GM10248 (cell line): ENCODE measurements at regions not wholly inside any gene's neighbourhood (a gene's known extent, or its start where the extent isn't known, plus 50 kb on each side); places are given as distances from the start of the nearest gene placed in this dataset.

Experiments used
- CTCF ChIA-PET: fragments of 300-600 bp; sonication (Branson Sonifier 250); formaldehyde crosslinking; extraction: SDS; loops from one replicate; lab custom pipeline; 2021; ENCODE audit warnings: antibody characterized with exemption; lab: Yijun Ruan, JAX
- POLR2A ChIA-PET: fragments of 350-650 bp; sonication (Branson Sonifier 250); formaldehyde crosslinking; extraction: SDS; loops from one replicate; lab custom pipeline; 2020; ENCODE audit warnings: antibody characterized with exemption; lab: Yijun Ruan, JAX
- DNase-seq: peaks from one replicate; pipeline ENCODE4 v3.0.0; 2012; ENCODE audit errors: extremely low spot score
- TF ChIP-seq, protein P1 (sequence below): IDR thresholded peaks from 2 replicates; pipeline ENCODE4 v1.5.1; 2012; ENCODE audit warnings: mild to moderate bottlenecking, low read depth; ENCODE audit errors: extremely low read depth, missing control alignments, control extremely low read depth

DNA sequence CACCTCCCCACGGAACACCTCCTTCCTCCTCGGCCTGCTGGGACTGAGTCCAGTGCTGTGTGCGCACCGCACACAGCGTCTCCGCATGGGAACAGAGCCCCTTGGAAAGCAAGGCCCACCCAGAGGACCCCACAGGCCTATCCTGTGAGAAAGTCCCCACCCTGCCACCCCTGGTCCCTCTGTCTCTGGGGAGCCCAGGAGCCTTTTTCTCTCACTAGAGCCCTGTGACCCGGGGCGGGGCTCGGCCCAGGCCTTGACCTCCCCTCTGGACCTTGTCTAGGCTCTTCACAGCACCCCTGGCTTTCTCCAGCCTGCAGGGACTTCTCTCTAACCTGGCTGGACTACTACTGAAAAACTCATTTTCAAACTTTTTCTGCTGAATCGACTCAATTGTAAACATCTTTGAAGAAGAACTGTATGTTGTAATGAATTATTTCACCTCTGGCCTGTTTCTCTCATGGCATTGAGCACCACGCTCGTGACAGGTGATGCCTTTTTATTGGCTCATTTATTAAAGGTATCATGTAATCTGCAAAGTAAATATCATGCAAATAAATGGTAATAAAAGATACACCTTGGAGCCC is 89.2 kb downstream of the IRX1 start:
- TF ChIP-seq, protein P1, sequence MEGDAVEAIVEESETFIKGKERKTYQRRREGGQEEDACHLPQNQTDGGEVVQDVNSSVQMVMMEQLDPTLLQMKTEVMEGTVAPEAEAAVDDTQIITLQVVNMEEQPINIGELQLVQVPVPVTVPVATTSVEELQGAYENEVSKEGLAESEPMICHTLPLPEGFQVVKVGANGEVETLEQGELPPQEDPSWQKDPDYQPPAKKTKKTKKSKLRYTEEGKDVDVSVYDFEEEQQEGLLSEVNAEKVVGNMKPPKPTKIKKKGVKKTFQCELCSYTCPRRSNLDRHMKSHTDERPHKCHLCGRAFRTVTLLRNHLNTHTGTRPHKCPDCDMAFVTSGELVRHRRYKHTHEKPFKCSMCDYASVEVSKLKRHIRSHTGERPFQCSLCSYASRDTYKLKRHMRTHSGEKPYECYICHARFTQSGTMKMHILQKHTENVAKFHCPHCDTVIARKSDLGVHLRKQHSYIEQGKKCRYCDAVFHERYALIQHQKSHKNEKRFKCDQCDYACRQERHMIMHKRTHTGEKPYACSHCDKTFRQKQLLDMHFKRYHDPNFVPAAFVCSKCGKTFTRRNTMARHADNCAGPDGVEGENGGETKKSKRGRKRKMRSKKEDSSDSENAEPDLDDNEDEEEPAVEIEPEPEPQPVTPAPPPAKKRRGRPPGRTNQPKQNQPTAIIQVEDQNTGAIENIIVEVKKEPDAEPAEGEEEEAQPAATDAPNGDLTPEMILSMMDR, result no peak
- no peak for DNase-seq
- POLR2A ChIA-PET, result no interaction called here
- CTCF ChIA-PET, result no interaction called here

DNA sequence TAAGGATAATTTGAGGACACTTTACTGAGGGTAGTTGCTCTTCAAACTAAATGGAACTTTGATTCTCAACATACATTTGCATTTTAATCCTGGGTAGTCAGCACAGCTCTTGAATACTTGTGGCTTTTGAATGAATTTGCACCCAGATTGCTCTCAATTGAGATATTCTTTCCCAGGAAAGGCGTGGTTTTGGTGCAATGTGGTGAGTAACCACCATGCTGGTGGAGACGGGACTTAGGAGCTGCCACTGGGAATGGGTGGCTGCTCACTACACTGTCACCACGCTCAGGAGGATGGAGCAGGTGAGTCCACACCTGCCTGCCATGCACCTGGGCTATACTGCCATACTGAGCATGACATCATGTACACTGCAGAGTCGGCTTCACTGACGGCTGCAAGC is 99.2 kb downstream of the IRX1 start:
- ChIA-PET CTCF (no interaction called here), POLR2A (no interaction called here)
- TF ChIP-seq, protein P1, result no peak
- DNase-seq, result no peak

DNA sequence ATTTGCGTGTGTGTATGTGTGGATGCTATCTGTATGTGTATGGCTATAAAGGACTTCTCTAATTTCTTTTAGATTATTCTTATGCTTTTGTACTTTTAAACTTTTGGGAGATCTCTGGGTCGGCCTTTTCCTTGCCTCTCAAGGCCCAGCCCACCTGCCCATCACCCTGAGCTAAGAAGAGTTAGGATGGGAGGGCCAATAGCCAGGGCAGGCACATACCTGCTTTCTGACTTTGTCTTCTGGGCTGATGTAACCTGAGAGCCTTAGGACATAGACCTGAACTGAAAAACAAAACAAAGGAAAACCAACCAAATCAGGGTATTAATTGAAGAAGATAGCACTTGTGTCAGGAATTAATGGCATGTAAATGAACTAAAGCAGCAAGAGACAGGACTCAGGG is 100.2 kb downstream of the IRX1 start:
- ChIA-PET POLR2A (no interaction called here), CTCF (no interaction called here)
- DNase-seq, result no peak
- TF ChIP-seq, protein P1, result no peak

DNA sequence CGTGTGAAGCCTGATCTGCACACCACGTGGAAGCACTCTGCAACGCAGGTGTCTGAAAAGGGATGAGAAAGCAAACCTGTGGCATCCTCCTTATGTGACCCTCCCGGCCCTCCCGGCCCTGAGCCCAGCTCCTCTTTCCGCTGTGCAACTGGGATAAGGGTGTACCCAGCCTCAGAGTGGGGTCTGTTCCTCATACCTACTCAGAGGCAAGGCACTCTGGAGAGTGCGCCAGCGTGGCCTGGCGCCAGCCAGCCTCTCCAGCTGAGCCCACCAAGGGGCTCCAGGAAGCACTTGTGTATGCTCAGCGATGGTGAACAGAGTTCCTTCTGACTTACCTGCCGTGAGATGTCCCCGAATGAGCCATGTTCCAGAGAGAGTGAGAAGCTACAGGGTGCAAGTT is 102.8 kb downstream of the IRX1 start:
- ChIA-PET POLR2A (no interaction called here), CTCF (interaction anchor here (1.1 kb wide), 1 partner anchor 12 kb away, joined by 4 read pairs; no protein-coding TSS in a partner anchor)
- TF ChIP-seq, protein P1, result no peak
- no peak for DNase-seq

DNA sequence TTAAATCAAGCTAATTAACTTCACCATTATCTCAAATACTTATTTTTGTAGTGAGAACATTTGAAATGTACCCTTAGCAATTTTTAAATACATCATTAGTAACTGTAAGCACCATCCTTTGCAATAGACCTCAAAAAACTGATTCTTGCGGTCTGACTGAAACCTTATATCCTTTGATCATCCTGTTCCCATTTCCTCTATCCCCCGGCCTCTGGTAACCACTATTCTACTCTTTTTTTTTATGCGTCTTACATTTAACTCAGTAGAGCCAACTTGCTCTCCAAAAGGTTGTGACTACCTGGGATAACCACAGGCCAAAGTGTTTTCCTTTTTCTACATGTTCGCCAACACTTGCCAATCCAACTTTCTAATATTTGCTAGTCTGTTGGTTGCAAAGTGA is 106.1 kb downstream of the IRX1 start:
- ChIA-PET POLR2A (no interaction called here), CTCF (no interaction called here)
- TF ChIP-seq, protein P1, result no peak
- no peak for DNase-seq

DNA sequence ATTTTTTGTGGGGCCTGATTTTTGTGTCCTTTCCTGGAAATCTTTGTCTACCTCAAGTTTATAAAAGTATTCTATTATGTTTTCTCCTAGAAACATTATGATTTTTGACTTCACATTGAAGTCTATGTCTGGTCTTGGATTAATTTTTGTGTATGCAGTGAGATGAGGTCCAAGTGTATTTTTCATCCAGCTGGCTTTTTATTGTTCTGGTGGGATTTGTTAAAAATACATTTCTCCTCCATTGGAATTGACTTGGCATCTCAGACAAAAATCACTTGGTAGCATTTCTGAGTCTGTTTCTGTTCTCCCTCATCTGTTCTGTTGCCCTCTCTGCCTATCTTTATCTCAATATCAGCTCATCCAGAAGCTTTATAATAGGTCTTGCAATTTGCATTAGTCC is 109.0 kb downstream of the IRX1 start:
- ChIA-PET POLR2A (no interaction called here), CTCF (no interaction called here)
- TF ChIP-seq, protein P1, result no peak
- no peak for DNase-seq
